ENCODE measurements at regions not wholly inside any gene's neighbourhood (a gene's known extent, or its start where the extent isn't known, plus 50 kb on each side); places are given as distances from the start of the nearest gene placed in this dataset.

DNA sequence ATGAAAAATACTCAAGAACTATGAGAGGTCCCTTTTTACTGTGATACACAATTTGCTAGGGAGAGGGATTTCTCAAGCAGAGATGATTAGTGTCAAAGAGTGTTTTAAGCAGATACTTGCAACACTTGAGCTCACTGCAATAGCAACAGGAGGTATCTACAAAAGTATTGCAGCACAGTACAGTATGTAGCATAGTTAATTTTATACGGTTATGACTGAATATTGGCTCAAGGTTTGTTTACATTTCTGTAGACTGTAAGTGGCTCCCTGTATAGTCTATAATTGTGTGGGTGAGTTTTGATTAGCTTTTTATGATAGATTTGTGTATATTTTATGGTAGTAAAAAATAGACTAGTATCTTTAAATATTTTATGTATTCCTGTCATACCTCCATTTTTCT is 1177.2 kb downstream of the TECRL start:
- TF ChIP-seq, protein P1, sequence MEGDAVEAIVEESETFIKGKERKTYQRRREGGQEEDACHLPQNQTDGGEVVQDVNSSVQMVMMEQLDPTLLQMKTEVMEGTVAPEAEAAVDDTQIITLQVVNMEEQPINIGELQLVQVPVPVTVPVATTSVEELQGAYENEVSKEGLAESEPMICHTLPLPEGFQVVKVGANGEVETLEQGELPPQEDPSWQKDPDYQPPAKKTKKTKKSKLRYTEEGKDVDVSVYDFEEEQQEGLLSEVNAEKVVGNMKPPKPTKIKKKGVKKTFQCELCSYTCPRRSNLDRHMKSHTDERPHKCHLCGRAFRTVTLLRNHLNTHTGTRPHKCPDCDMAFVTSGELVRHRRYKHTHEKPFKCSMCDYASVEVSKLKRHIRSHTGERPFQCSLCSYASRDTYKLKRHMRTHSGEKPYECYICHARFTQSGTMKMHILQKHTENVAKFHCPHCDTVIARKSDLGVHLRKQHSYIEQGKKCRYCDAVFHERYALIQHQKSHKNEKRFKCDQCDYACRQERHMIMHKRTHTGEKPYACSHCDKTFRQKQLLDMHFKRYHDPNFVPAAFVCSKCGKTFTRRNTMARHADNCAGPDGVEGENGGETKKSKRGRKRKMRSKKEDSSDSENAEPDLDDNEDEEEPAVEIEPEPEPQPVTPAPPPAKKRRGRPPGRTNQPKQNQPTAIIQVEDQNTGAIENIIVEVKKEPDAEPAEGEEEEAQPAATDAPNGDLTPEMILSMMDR (IDR thresholded peaks at IDR 0.05): no peak
- no peak for TF ChIP-seq POLR2A (IDR thresholded peaks at IDR 0.05)

All from ovary (tissue), 3 donors.